GM08714 (cell line): ENCODE measurements at regions not wholly inside any gene's neighbourhood (a gene's known extent, or its start where the extent isn't known, plus 50 kb on each side); places are given as distances from the start of the nearest gene placed in this dataset.

ENCODE experiments used
- H3K4me3 ChIP-seq: fragments of 200-500 bp; sonication (Bioruptor generic); 2 replicates; pipeline ENCODE4 v1.5.1; 2014; ENCODE audit warnings: mild to moderate bottlenecking, low read length, inconsistent platforms
- ZNF274 ChIP-seq: IDR thresholded peaks from 2 replicates; pipeline ENCODE4 v1.6.1; 2012; ENCODE audit warnings: mild to moderate bottlenecking, low read depth, low read length

- no peak overlapping the region for H3K4me3 ChIP-seq
- TF ChIP-seq ZNF274: no peak
Observed at GRCh38 chr3:72407766-72408165, 440.5 kb downstream of the SHQ1 start.

- no peak for TF ChIP-seq ZNF274
- H3K4me3 ChIP-seq: no peak overlapping the region
Observed at GRCh38 chr3:72405943-72406566, 442.2 kb downstream of the SHQ1 start.

GRCh38 chr3:72401005-72401545, 447.2 kb downstream of the SHQ1 start:
- TF ChIP-seq ZNF274: no peak
- no peak overlapping the region for H3K4me3 ChIP-seq

- no peak for TF ChIP-seq ZNF274
- no peak overlapping the region for H3K4me3 ChIP-seq
Observed at GRCh38 chr3:72398781-72399180, 449.5 kb downstream of the SHQ1 start.

- TF ChIP-seq ZNF274: no peak
- H3K4me3 ChIP-seq: no peak overlapping the region
Observed at GRCh38 chr3:72397586-72397985, 450.7 kb downstream of the SHQ1 start.

GRCh38 chr3:72396899-72397298, 451.3 kb downstream of the SHQ1 start:
- no peak for TF ChIP-seq ZNF274
- no peak overlapping the region for H3K4me3 ChIP-seq

- no peak overlapping the region for H3K4me3 ChIP-seq
- no peak for TF ChIP-seq ZNF274
Observed at GRCh38 chr3:72395776-72396311, 452.4 kb downstream of the SHQ1 start.

- H3K4me3 ChIP-seq: no peak overlapping the region
- no peak for TF ChIP-seq ZNF274
Observed at GRCh38 chr3:72393455-72393854, 454.8 kb downstream of the SHQ1 start.

- TF ChIP-seq ZNF274: no peak
- H3K4me3 ChIP-seq: no peak overlapping the region
Observed at GRCh38 chr3:72391659-72392058, 456.6 kb downstream of the SHQ1 start.

GRCh38 chr3:72390841-72391240, 457.4 kb downstream of the SHQ1 start:
- H3K4me3 ChIP-seq: no peak overlapping the region
- TF ChIP-seq ZNF274: no peak

- no peak overlapping the region for H3K4me3 ChIP-seq
- no peak for TF ChIP-seq ZNF274
Observed at GRCh38 chr3:72388644-72389043, 459.6 kb downstream of the SHQ1 start.

- TF ChIP-seq ZNF274: no peak
- H3K4me3 ChIP-seq: no peak overlapping the region
Observed at GRCh38 chr3:72388117-72388516, 460.1 kb downstream of the SHQ1 start.

GRCh38 chr3:72386327-72387000, 461.8 kb downstream of the SHQ1 start:
- no peak overlapping the region for H3K4me3 ChIP-seq
- TF ChIP-seq ZNF274: no peak

GRCh38 chr3:72385167-72385566, 463.1 kb downstream of the SHQ1 start:
- no peak for TF ChIP-seq ZNF274
- no peak overlapping the region for H3K4me3 ChIP-seq

GRCh38 chr3:72384602-72385001, 463.6 kb downstream of the SHQ1 start:
- no peak overlapping the region for H3K4me3 ChIP-seq
- TF ChIP-seq ZNF274: no peak

- no peak overlapping the region for H3K4me3 ChIP-seq
- TF ChIP-seq ZNF274: no peak
Observed at GRCh38 chr3:72383883-72384282, 464.4 kb downstream of the SHQ1 start.
